ENCODE measurements at regions not wholly inside any gene's neighbourhood (a gene's known extent, or its start where the extent isn't known, plus 50 kb on each side); places are given as distances from the start of the nearest gene placed in this dataset.
"Not testable (repeated sequence)": the region's sequence is repeated elsewhere in the genome, so short reads cannot be mapped to it uniquely, and the experiment has no call there.

GRCh38 chr5:156052656-156053055, 274.3 kb upstream of the SGCD start:
- intact Hi-C loops (cut with DNase I), result no loop called here
- no peak overlapping the region for H3K4me3 ChIP-seq
- H3K4me1 ChIP-seq, result peaks cover 0 to 14% (median 0%) of the 10 kb centered on the region in 12 donors
- peaks cover 0 to 4% (median 0%) of the 10 kb centered on the region in 12 donors for H3K9me3 ChIP-seq
- DNase-seq, result peak in 2 of 5 donors; percentile 10 to 21
- WGBS, 4 donors, result 0 to 50% (median 31%) methylated on average over 1 of the region's 1 CpG
- no peak for TF ChIP-seq POLR2A (IDR thresholded peaks at IDR 0.05)
- no peak for TF ChIP-seq CTCF (IDR thresholded peaks at IDR 0.05)
- peak in 1 of 4 donors; percentile 77 for ATAC-seq
- no peak overlapping the region for H3K27ac ChIP-seq
- no peaks in the 10 kb centered on the region for H3K36me3 ChIP-seq
- no peaks in the 10 kb centered on the region for H3K27me3 ChIP-seq

- no peaks in the 10 kb centered on the region for H3K27me3 ChIP-seq
- no peak for TF ChIP-seq POLR2A (IDR thresholded peaks at IDR 0.05)
- TF ChIP-seq CTCF (IDR thresholded peaks at IDR 0.05), result no peak
- DNase-seq, result no peak
- peaks cover 0 to under 1% (median 0%) of the 10 kb centered on the region in 12 donors for H3K9me3 ChIP-seq
- intact Hi-C loops (cut with DNase I), result no loop called here
- peaks cover 0 to 14% (median 0%) of the 10 kb centered on the region in 12 donors for H3K4me1 ChIP-seq
- H3K27ac ChIP-seq, result no peak overlapping the region
- no peaks in the 10 kb centered on the region for H3K36me3 ChIP-seq
- H3K4me3 ChIP-seq, result no peak overlapping the region
- 70 to 76% (median 74%) methylated on average over 2 of the region's 2 CpGs for WGBS, 4 donors
- ATAC-seq, result peak in 1 of 4 donors; percentile 53
Observed at GRCh38 chr5:156053056-156053455, 273.9 kb upstream of the SGCD start.

GRCh38 chr5:156076912-156077311, 250.1 kb upstream of the SGCD start:
- H3K36me3 ChIP-seq, result no peaks in the 10 kb centered on the region
- no peaks in the 10 kb centered on the region for H3K4me1 ChIP-seq
- no peak for DNase-seq
- H3K27me3 ChIP-seq, result no peaks in the 10 kb centered on the region
- TF ChIP-seq POLR2A (IDR thresholded peaks at IDR 0.05) (no peak), CTCF (IDR thresholded peaks at IDR 0.05) (no peak)
- intact Hi-C loops (cut with DNase I), result loop anchor here in 1 of 10 donors (5.0 kb wide), 1 partner anchor 40 kb away; no protein-coding TSS in a partner anchor
- 76 to 88% (median 81%) methylated on average over 4 of the region's 4 CpGs for WGBS, 4 donors
- H3K27ac ChIP-seq, result no peak overlapping the region
- H3K9me3 ChIP-seq, result peaks cover 0 to 27% (median 3%) of the 10 kb centered on the region in 12 donors
- no peak overlapping the region for H3K4me3 ChIP-seq
- no peak for ATAC-seq

GRCh38 chr5:156087577-156088110, 239.3 kb upstream of the SGCD start:
- Histone ChIP-seq H3K27ac (no peak overlapping the region), H3K27me3 (no peaks in the 10 kb centered on the region), H3K4me3 (no peak overlapping the region), H3K9me3 (peaks cover 0 to 22% (median 4%) of the 10 kb centered on the region in 12 donors), H3K36me3 (no peaks in the 10 kb centered on the region), H3K4me1 (no peaks in the 10 kb centered on the region)
- 83 to 93% (median 85%) methylated on average over 5 of the region's 5 CpGs for WGBS, 4 donors
- ATAC-seq (no peak), DNase-seq (no peak)
- intact Hi-C loops (cut with DNase I), result no loop called here
- TF ChIP-seq POLR2A (IDR thresholded peaks at IDR 0.05), result no peak
- TF ChIP-seq CTCF (IDR thresholded peaks at IDR 0.05), result no peak

- 70 to 79% (median 74%) methylated on average over 10 of the region's 10 CpGs for WGBS, 4 donors
- not testable (repeated sequence) for ATAC-seq
Observed at GRCh38 chr5:156089955-156090940, 236.7 kb upstream of the SGCD start.

More at GRCh38 chr5:156089955-156090940, 236.7 kb upstream of the SGCD start:
- H3K4me3 ChIP-seq; DNase-seq; H3K27ac ChIP-seq; H3K36me3 ChIP-seq; H3K27me3 ChIP-seq; intact Hi-C loops (cut with DNase I): not testable (repeated sequence)
- peaks cover 0 to 22% (median 4%) of the 10 kb centered on the region in 12 donors for H3K9me3 ChIP-seq
- peaks cover 0 to 13% (median 0%) of the 10 kb centered on the region in 12 donors for H3K4me1 ChIP-seq
